Parathyroid adenoma (tissue), 2 donors: ENCODE measurements at regions not wholly inside any gene's neighbourhood (a gene's known extent, or its start where the extent isn't known, plus 50 kb on each side); places are given as distances from the start of the nearest gene placed in this dataset.

Experiments
- H2AFZ ChIP-seq: fragments of 300-600 bp; sonication (generic); one replicate; pipeline ENCODE4 v1.7.0; 2017; ENCODE audit warnings: antibody characterized with exemption, mild to moderate bottlenecking
- H3K27ac ChIP-seq: fragments of 300-600 bp; sonication (generic); one replicate; pipeline ENCODE4 v1.7.0; 2017
- H3K27me3 ChIP-seq: fragments of 300-600 bp; sonication (generic); one replicate; pipeline ENCODE4 v1.7.0; 2017; ENCODE audit warnings: low read length; ENCODE audit not compliant: control insufficient read depth, insufficient read depth
- H3K36me3 ChIP-seq: fragments of 300-600 bp; sonication (generic); one replicate; pipeline ENCODE4 v1.7.0; 2017; ENCODE audit warnings: low read length; ENCODE audit not compliant: control insufficient read depth, insufficient read depth
- H3K4me1 ChIP-seq: fragments of 300-600 bp; sonication (generic); one replicate; pipeline ENCODE4 v1.7.0; 2017; ENCODE audit warnings: control low read depth
- H3K4me2 ChIP-seq: fragments of 300-600 bp; sonication (generic); one replicate; pipeline ENCODE4 v1.7.0; 2017; ENCODE audit warnings: low read length
- H3K4me3 ChIP-seq: fragments of 300-600 bp; sonication (generic); one replicate; pipeline ENCODE4 v1.7.0; 2017; ENCODE audit warnings: low read depth, low read length
- H3K79me2 ChIP-seq: fragments of 300-600 bp; sonication (generic); one replicate; pipeline ENCODE4 v1.7.0; 2017; ENCODE audit warnings: control low read depth
- H3K9ac ChIP-seq: fragments of 300-600 bp; sonication (generic); one replicate; pipeline ENCODE4 v1.7.0; 2017; ENCODE audit warnings: mild to moderate bottlenecking
- H3K9me3 ChIP-seq: fragments of 300-600 bp; sonication (generic); one replicate; pipeline ENCODE4 v1.7.0; 2017; ENCODE audit warnings: low read length; ENCODE audit not compliant: control insufficient read depth
- TF ChIP-seq, protein P1 (sequence below): fragments of 300-600 bp; sonication (generic); IDR thresholded peaks from one replicate; pipeline ENCODE4 v1.7.0; 2017; ENCODE audit warnings: antibody characterized with exemption, mild to moderate bottlenecking
- donor health status: primary hyperparathyroidism.

- H3K4me3 ChIP-seq = no peak overlapping the region
- no peaks in the 10 kb centered on the region for H3K36me3 ChIP-seq
- TF ChIP-seq, protein P1, sequence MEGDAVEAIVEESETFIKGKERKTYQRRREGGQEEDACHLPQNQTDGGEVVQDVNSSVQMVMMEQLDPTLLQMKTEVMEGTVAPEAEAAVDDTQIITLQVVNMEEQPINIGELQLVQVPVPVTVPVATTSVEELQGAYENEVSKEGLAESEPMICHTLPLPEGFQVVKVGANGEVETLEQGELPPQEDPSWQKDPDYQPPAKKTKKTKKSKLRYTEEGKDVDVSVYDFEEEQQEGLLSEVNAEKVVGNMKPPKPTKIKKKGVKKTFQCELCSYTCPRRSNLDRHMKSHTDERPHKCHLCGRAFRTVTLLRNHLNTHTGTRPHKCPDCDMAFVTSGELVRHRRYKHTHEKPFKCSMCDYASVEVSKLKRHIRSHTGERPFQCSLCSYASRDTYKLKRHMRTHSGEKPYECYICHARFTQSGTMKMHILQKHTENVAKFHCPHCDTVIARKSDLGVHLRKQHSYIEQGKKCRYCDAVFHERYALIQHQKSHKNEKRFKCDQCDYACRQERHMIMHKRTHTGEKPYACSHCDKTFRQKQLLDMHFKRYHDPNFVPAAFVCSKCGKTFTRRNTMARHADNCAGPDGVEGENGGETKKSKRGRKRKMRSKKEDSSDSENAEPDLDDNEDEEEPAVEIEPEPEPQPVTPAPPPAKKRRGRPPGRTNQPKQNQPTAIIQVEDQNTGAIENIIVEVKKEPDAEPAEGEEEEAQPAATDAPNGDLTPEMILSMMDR = no peak
- H3K27ac ChIP-seq = no peak overlapping the region
- H3K4me1 ChIP-seq = no peaks in the 10 kb centered on the region
- H2AFZ ChIP-seq = no peak overlapping the region
- no peaks in the 10 kb centered on the region for H3K27me3 ChIP-seq
- no peak overlapping the region for H3K4me2 ChIP-seq
- no peak overlapping the region for H3K9ac ChIP-seq
- no peaks in the 10 kb centered on the region for H3K79me2 ChIP-seq
- H3K9me3 ChIP-seq = no peaks in the 10 kb centered on the region
Observed at GRCh38 chr18:10398571-10398970, 55.9 kb upstream of the APCDD1 start.

GRCh38 chr18:10399465-10399864, 55.0 kb upstream of the APCDD1 start:
- H2AFZ ChIP-seq = no peak overlapping the region
- H3K9me3 ChIP-seq = no peaks in the 10 kb centered on the region
- no peak overlapping the region for H3K4me2 ChIP-seq
- no peaks in the 10 kb centered on the region for H3K27me3 ChIP-seq
- no peaks in the 10 kb centered on the region for H3K79me2 ChIP-seq
- no peak overlapping the region for H3K9ac ChIP-seq
- H3K4me3 ChIP-seq = no peak overlapping the region
- H3K27ac ChIP-seq = no peak overlapping the region
- TF ChIP-seq, protein P1 = no peak
- H3K36me3 ChIP-seq = no peaks in the 10 kb centered on the region
- no peaks in the 10 kb centered on the region for H3K4me1 ChIP-seq

DNA sequence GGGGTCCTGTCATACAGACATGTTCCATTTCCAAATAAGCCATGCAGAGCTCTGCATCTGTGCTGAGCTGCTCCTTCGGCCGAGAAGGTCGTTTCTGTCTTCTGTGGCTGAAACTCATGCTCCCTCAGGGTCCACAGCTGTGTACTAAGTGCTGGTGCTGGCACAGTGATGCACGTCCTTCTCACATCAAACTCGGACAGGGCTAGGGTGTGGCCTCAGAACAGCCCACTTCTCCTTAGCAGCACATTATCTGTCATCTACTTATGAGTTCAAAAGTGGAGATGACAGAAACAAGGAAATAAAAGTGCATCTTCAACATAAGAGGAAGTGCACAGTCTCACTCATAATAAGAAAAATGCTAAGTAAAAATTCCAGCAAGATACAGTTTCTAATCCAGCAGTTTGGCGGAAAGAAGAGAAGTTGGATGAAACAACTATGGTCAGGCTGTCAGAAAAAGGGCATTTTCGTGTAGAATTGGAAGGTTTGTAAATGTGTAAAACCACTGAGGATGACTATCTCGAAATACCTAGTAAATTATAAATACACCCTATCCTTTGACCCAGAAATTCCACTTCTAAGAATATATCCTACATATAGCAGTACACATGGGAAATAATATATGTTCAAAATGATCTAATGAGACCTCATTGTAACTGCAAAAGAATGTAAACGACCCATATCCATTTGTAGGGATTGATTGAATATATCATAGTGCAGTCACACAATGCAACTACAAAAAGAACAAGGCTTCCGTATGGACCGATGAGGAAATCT, 53.7 kb upstream of the APCDD1 start:
- TF ChIP-seq, protein P1 = no peak
- Histone ChIP-seq H3K9me3 (no peaks in the 10 kb centered on the region), H3K27me3 (no peaks in the 10 kb centered on the region), H3K27ac (no peak overlapping the region), H3K36me3 (no peaks in the 10 kb centered on the region), H3K79me2 (no peaks in the 10 kb centered on the region), H3K4me2 (no peak overlapping the region), H3K4me1 (no peaks in the 10 kb centered on the region), H3K4me3 (no peak overlapping the region), H3K9ac (no peak overlapping the region), H2AFZ (no peak overlapping the region)

DNA sequence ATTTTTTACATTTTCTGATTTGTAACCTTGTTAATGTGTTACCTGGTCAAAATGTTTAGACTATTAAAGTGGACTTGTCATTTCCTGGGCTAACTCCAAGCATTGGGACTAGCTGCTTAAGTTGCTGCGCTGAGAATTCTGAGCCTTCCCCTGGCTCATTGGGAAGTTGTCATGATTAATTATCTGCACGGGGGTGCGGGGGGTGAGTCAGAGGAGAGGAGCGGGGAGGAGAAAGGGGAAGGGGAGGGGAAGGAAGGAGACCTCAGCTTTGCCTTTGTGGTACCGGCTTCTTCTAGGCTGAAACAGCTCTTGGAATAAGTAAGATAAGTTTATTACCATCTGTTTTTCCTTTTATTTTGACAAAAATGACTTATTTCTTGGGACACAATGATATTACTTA, 52.9 kb upstream of the APCDD1 start:
- no peak overlapping the region for H3K4me2 ChIP-seq
- TF ChIP-seq, protein P1 = no peak
- no peaks in the 10 kb centered on the region for H3K4me1 ChIP-seq
- no peaks in the 10 kb centered on the region for H3K79me2 ChIP-seq
- no peak overlapping the region for H2AFZ ChIP-seq
- H3K27ac ChIP-seq = no peak overlapping the region
- H3K36me3 ChIP-seq = no peaks in the 10 kb centered on the region
- H3K9ac ChIP-seq = no peak overlapping the region
- no peaks in the 10 kb centered on the region for H3K9me3 ChIP-seq
- no peaks in the 10 kb centered on the region for H3K27me3 ChIP-seq
- no peak overlapping the region for H3K4me3 ChIP-seq

DNA sequence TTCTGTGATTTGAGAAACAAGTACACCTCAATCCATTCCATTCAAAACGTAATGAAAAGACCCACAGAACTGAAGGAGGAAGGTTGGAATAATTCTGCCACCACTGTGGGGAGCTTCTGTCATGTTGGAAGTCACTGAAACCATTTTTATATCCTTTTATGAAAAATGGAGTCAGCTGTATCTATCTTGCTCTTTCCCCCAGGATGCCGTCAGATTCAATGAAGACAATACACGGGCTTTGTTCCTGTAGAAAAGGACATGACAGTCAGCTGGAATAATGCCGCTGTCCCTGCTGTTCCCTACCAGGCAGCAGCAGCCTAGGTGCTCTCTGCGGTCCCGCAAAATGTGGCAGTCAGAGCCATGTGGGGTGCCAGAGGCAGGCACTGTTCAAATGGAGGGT, 52.5 kb upstream of the APCDD1 start:
- TF ChIP-seq, protein P1 = no peak
- Histone ChIP-seq H3K4me1 (no peaks in the 10 kb centered on the region), H2AFZ (no peak overlapping the region), H3K36me3 (no peaks in the 10 kb centered on the region), H3K79me2 (no peaks in the 10 kb centered on the region), H3K9me3 (no peaks in the 10 kb centered on the region), H3K27ac (no peak overlapping the region), H3K27me3 (no peaks in the 10 kb centered on the region), H3K4me2 (no peak overlapping the region), H3K4me3 (no peak overlapping the region), H3K9ac (no peak overlapping the region)
